HG03280 (cell line): ENCODE measurements at regions not wholly inside any gene's neighbourhood (a gene's known extent, or its start where the extent isn't known, plus 50 kb on each side); places are given as distances from the start of the nearest gene placed in this dataset.

Source experiments
- ATAC-seq: cut with Tn5 transposase; IDR thresholded peaks from one replicate; pipeline ENCODE4 v1.9.1; 2021; ENCODE audit warnings: mild to moderate bottlenecking, moderate library complexity; ENCODE audit not compliant: unreplicated experiment

DNA sequence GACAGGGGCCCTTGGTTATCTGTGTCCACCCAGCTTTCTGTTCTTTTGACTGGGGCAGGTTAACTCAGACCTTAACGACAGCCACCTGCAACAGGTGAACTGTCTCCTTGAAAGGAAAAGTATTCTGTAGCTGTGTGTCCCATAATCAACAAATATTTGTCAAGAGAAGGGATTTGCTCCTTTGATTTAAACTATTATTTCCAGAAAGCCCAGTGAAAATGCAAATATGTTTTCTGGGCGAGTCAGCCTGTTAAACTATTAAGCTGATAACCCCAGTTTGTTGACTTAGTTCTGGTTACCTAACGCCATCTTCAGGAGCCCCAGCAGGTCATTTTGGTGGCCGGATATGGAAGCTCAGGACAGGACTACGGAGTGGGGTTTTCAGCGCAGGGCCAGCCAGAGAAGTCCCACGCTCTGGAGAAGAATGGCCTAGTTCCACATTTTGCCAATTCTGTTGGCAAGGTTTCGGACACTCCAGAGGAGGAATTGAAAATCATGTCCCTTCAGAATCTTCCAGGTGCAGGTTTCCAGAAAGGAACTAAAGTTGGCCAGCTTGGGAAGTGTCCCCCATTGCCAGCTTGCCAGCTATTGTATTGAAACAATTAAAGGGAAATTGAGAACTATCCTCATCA lies 54.5 kb downstream of the ADRA2A start:
- ATAC-seq = no peak

DNA sequence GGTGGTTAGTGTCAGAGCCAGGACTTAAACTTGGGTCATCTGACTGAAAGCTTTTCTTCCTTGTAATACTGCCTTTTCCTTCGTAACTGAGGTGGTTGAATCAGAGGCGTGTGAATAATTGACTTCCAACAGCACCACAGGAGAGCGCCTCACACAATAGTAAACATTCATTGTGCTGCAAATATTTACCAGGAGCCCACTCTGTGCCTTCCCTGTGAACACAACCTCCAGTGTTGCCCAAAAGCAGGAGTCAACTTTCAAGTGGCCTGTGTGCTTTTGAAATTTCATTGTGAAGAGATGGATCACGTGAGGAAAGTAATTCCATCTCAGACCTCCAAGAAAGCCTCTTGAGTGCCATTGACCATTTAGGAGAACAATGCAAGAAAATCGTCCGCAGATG lies 60.2 kb downstream of the ADRA2A start:
- ATAC-seq = no peak

DNA sequence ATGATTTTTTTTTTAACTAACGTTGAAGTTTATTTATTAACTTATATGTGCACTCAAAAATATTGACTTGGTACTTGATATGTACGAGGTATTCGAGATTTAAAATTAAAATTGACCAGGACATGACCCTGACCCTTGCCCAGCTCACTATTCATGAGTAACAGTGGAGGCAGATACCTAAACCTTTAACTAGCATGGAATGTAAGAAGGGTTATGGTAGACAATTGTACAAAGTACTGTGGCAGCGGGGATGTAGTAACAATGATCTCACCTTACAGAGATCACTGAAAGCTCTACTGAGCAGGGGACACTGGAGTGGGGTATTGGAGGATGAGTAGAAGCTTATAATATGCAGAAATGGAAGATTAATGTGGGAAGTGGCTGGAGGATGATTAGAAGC lies 60.8 kb downstream of the ADRA2A start:
- ATAC-seq = no peak

DNA sequence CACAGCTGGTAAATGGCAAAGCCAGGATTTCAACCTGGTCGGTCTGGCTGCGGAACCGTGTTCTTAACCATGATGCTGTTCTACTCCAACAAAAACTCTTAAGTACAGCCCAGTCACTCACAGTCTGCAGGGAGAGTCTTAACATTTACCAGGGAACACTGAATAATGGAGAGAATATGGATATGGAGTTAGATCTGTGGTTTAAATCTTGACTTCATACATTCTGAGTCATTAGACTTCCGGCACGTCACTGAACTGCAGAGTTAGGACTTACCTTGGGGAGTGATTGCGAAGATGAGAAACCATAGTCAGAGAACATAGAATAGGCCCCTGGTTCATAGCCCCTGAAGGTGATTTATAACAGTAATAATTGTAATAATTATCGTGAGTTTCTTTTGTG lies 61.7 kb downstream of the ADRA2A start:
- no peak for ATAC-seq

DNA sequence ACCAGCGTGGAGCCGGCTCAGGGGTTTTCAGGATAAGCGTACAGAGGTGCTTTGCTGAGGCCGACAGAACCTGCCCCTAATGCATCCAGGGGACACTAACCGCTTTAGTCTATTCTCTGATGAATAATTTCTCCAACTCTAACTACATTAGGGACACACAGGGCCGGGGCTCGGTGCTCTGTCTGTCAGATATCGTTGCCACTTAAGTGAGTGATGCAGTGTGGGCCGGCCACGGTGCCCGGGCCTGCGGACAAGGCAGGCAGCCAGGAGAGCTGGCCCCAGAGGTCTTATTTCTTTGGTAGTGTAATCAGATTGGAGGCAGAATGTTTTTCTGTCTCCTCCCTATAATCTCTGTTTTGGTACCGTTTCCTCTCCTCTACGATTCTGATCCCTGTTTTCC lies 62.7 kb downstream of the ADRA2A start:
- ATAC-seq = no peak

DNA sequence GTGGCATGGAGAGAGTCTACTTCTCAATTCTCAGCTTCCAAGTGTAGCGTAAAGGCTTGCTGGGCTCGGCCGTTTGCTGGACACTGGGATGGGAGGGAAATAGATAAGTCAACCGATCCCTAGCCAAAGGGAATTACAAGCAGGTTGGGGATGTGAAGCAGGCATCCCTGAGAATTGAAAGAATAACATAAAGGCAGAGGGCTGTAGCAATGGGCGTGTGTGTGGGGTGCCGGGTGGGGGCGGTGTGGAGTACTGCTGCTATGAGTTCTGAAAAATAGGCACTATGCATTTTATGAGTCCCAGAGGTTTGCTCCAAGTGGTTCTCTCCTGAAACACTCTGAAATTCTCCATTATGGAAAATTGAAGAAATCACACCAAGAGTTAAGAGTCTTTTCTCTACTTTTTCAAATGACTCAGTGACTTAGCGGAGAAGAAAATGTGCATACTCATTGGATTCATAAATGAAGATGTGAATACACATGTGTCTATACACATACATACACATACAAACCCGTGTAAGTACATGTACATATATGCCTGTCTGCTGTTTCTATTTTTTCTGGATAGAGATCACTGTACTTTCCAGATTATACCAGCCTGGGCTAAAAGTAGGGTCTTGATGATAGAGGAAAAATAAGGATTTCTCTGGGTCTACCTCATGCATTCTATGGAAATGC lies 65.4 kb downstream of the ADRA2A start:
- no peak for ATAC-seq

DNA sequence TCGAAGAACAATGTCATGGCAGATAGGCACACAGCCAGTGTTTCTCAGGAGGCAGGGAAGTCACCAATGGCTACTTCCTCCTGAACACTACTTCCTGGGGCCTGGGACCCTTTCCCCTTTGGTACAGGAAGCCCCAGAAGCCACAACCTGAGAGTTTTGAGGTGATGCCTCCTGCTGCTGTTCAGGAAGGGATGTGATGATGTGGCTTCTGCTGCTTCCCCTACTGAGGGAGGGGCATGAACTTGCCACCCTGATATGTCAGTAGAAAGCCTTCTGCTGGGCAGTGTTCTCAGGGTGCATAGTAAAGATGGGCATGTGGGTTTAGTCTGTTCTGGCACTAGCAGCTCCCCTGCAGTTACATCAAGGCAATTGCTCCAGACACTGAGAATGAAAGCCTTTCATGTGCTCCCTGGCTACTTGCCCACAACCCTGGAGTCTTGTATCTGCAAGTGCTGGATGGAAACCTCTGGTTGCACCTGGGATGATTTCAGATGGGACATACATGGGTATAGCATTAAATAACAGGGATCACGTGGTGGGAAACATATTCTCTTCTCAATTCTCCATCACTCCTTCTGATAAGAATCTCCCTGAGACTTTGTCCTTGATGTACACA lies 69.3 kb downstream of the ADRA2A start:
- ATAC-seq = no peak

DNA sequence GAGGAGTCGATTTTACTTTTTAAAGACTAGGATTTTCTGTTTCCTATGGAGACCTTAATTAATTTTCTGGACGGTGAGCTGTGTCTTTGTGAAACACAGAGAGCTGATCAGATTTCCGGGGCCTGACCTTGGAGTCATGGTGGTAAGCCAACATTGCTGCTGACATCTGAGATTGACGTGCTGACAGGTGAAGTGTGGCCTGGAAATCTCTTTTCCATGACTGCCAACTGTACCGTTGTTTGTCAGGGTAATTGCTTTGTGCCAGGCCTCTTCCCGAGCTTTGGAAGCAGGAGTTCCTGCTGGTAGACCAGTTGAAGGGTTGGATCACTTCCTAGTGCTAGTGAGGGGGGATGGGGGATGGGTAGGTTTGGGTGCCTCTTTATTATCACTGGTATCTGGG lies 71.2 kb downstream of the ADRA2A start:
- no peak for ATAC-seq

DNA sequence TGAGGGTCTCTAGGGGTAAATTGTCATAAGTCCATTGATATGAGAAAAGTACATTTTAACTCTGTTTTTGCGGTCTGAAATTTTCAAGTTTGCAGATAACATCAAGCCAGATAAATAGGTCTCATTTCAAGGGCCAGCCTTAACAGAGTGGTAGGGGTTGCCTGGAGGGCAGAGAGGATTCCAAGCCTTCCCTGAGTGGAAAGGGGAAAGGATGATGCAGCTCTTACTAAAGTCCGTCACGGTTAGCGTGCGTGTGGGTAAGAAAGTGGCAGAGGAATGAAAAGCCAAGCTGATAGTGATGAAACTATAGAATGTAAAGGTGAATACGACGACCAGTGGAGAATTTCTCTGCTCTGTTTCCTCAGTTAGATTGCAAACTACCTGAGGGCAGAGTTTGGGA lies 71.6 kb downstream of the ADRA2A start:
- no peak for ATAC-seq

DNA sequence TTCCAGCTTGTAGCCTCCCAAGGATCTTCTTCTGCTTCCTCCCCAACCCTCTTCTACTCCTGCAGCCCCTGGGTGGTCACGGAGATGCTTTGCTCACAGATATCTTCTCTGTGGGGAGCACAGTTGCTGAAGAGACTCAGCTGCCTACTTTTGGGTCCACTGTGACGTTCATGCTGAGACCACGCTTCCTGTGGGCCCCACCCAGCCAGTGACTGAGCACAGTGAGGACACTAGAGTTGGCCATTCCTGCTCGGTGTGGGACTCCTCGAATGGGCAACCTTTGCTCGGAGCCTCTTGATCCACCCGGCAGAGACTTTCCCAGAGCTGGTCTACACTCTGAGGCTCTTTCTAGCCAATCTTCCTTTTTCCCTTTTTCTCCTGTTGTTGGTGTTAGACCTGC lies 73.9 kb downstream of the ADRA2A start:
- no peak for ATAC-seq

DNA sequence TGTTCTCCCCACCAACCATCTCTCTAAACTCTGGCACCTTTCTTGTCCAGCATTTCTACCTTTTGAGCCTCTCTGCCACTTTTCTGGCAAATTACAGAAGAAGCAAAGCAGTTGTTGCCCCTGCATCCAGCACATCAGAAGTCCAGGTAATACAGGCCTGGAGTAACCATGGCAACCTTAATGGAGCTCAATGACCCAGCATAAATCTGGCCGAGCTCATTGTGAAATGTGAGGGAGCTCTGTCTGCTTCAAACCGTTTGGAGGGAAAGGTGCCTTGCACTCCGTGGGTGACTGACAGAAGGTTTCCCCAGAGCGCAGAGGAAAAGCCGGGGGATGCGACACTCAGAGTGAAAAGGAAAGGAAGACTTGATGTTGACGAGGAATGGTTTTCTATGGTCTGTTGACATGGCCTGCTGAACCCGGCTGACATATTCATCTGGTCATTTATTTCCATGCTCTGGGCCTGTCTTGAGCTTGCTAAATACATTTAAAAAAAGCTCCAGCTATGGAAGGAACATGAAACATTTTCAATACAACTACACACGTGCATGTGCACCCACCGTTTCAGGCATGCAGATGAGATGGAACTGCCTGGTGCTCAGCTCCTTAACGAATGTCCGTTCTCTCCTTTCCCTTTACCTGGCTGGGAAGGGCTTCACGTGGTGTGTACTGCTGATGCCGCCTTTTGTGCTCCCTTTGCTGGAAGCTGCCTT lies 74.9 kb downstream of the ADRA2A start:
- no peak for ATAC-seq

DNA sequence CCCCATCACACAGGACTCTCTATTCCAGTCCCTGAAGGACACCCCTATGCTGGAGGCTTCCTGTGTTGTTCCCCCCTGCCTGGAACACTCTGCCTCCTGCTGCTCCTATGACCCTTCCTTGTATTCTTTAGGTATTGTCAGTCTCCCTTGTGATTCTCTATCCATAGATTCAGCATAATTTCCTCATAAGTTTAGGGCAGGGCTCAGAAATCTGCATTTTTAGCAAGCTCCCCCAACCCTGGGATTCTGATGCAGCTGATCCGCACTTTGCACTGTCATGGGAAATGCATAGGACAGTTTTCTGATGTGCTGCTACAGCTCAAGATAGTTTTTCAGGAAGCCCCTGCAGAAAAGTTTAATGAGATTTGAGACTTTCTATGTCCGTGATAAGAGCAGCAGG lies 79.9 kb downstream of the ADRA2A start:
- no peak for ATAC-seq

DNA sequence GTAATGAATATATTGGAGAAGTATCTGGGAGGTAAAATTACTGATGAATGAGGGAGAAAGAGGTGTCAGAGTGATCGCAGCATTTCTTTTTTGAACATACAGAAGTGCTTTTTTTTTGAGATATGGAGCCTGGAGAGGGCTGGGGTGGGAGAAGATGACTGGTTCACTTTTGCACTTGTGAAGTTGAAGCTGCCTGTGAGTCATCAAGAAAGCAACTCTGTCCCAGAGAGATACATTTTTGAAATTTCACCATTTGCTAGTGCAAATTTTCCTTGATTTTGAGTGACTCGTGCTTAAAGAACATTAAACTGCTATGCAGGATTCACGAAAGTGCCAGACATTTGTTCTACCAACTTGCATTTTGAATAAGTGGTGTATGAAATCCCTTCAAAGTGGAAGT lies 81.8 kb downstream of the ADRA2A start:
- no peak for ATAC-seq

DNA sequence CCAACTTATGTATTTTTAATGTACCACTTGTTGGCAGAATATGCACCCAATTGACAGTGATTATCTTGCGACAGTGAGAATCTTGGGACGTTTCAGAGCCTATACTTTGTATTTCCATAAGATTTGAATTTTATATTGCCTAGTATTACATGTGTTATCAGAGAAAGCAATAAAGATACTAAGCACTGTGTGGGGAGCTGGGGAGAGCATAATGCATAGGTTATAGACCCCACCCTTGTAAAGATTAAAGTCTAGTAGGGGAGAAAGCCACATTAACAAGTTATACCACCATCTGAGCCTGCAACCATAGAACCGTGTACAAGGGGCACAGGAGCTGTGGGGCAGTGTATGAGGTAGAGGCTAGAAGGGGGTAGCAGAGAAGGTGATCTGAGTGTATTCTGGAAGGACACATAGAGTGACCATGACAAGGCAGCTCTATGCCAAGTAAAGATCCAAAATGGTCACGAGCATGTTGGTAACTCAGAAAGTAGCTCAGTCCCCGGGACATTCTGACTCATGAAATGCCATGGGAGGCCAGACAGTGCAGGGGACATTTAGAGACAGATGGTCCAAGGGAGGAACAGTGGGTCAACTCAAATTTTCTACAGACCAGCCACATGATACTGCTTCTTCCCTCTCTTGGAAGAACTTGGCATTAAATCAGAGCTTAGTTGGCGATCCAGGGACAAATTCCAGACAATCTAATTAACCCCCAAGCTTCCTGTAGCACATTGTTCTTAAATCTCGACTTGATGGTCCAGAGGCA lies 84.5 kb downstream of the ADRA2A start:
- ATAC-seq = no peak

DNA sequence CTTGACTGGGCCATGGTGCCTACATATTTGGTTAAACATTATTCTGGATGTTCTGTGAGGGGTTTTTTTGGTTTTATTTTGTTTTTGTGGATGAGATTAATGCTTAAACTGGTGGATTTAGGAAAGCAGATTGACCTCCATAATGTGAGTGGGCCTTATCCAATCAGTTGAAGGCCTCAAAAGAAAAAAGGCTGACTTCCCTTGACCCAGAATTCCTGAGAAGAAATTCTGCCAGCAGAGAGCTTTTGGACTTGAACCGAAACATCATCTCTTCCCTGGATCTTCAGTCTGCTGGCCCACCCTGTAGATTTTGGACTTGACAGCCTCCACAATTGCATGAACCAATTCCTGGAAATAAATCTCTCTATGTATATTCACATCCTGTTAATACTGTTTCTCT lies 94.4 kb downstream of the ADRA2A start:
- no peak for ATAC-seq

DNA sequence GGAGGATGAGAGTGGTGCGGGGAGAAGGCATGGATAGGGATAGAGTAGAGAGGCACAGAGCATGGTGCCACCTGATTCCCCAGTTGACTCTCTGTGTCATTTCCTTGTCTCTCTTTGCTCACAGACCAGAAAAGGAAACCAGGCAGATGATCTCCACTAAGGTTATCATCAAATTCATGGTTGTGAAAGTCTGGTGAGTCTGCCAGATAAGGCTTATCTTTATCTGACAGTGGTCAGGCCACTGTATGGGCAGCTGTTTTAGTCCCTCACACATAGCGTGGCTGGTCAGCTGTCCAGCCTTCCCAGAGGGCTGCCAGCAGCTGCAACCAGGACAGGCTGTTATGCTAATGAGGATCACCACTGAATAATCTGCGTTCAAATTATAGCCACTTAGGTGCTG lies 99.0 kb downstream of the ADRA2A start:
- ATAC-seq = no peak

DNA sequence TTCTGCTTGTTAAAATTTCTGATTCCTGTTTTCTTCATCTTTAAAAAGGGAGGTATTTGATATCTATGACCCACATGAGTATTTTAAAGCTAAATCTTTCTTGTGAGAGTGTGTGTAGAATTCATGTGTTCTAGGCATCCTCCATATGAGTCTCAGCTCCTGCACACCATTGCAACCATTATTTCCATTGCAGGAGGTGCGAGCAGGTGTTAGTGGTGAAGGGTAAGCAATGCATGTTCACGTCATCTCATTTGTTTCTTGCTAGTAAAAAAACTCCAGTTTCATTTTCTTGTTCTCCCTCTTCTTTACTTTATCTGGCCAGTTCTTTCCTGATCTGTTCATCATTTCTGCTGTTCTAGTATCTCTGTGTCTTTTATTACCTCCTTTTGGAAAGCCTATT lies 100.5 kb downstream of the ADRA2A start:
- peak; percentile 69 for ATAC-seq

DNA sequence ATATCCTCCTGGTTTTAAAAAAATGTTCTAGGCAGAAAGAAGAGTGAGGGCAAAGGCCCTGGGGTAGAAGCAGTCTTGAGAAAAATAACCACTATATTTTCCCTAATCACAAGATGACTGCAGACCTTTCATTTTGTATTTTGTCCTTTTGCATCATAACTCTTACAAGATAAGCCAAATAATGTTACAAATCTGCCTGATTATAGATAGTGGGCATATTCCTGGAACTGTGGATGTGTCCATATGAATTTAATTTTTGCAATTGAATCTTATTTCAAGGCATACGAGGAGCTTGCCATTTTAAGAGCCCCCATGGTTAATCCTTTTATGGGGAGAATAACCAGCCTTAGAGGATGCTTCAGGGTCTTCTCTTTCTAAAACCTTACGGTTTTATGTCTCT lies 102.7 kb downstream of the ADRA2A start:
- no peak for ATAC-seq

DNA sequence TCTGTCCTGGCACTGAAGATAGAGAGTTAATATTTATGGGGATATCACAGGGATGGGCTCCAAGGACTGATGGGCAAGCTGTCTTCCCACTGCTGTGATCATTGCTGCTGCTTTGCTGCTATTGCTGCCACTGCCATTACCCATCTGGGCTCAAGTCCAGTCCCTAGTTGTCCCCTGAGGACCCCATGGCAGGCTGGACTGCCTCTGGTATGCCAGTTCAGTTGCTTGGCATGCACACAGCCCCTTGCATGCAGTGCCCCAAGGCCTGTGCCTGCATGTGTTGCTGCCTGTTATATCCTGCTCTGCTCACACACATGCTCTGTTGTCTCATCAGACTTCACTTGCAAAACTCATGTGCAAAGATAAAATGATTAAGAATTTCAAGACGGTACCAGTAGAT lies 109.5 kb downstream of the ADRA2A start:
- no peak for ATAC-seq

DNA sequence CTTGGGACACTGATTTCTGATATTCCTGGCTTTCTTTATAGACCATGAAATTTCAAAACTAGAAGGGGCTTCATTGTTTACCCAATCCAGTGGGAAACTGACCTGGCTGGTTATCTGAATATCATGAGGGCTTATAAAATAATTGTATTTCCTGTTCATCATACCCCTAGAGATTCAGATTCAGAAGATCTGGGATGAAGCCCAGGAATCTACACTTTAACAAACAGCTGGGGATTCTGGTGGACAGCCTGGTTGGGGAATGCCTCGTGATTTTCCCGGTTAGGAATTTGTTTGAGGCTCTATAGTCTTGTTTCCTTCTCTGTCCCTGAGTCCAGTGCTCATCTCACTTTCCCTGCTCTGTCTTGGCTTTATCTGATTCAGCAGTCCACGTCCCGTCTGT lies 110.3 kb downstream of the ADRA2A start:
- ATAC-seq = no peak

DNA sequence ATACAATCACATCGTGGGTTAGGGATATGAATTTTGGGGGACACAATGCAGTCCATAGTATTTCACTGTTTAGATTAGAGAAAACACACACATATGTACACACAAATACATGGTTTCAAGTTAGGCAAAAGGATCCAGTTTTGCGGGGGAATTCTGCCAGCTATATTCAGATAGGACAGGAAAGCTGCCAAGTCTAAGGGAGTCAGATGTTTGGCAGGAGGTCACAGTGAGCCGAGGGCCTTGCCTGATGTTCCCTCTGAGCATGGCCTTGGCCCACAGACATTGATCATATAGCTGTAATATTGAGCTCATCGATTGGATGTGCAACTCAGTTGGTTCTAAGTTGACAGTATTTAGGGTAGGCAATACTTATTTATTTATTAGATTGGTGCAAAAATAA lies 122.8 kb downstream of the ADRA2A start:
- no peak for ATAC-seq
